HG03354 (cell line): ENCODE measurements at regions not wholly inside any gene's neighbourhood (a gene's known extent, or its start where the extent isn't known, plus 50 kb on each side); places are given as distances from the start of the nearest gene placed in this dataset.

ENCODE experiments used
- ATAC-seq: cut with Tn5 transposase; IDR thresholded peaks from one replicate; pipeline ENCODE4 v1.9.1; 2021; ENCODE audit warnings: mild to moderate bottlenecking; ENCODE audit not compliant: unreplicated experiment, poor library complexity, severe bottlenecking

DNA sequence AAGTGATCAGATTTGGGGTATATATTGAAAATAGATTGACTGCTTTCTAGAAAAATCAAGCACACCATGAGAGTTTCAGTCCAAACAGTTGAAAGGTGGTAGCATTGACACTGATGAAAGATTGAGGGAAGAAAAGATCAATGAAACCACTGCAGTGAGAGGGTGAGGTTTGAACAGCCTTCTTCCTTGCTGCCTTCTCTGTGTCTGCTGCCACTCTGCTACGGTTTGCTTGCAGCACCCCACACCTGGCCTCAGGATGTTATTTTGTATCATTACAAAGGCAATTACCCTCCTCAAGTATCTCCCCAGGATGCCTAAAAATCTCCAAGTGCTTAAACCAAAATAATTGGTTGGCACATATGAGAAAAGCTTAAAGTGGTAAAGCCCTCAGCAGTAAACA, 683.6 kb upstream of the ARPP21 start:
- ATAC-seq, result no peak

DNA sequence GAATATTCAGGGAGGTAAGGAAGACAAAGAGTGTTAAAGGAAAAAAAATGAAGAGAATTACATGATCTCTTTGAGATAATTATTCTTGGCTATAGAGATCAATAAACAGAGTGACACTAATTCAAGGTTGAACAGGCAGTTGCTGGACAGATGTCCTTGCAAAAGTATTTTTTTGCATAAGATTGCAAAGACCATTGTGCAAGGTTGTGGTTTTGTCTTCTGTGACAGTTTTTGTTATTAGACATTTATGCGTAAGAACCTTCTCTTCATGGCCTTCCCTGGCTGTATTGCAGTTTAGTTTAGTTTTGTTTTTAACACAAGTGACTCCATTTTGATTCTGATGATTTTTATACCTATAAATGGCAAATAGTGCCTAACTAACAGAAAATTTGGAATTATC, 682.8 kb upstream of the ARPP21 start:
- ATAC-seq, result no peak

DNA sequence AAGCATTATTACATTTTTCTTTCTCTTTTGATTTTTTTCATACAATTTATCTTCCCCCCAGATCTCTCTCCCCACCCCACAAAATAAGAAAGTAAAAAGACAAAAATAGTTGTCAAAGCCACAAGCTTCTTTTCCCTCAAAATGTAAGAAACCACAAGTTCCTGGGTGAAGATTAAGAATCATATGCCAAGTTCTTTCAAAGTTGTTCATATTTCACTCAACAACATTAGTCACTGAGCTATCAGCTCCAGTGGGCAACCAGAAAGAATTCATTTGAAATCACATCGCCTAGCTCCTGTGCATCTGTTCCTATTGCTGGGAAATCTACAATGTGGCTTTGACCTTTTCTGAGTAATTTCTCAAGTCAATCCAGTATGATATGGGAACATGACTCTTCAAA, 681.6 kb upstream of the ARPP21 start:
- no peak for ATAC-seq

DNA sequence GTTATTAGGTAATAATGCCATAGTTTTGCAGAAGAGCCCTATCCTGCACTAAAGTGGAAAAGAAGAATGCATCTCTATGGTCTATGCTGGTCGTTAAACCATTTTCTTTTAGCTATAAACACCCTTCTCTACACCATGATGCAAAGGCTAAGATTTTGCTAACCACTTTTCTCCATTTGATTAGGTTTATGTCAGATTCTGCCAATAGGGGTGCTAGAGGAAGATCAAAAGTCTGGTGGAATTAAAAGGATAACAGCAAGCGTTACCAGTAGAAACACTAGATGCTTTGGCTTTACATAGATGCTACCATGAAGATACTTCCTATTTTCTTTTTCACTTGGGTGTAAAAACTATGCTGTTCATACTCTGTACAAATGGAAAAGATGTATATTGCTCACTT, 669.8 kb upstream of the ARPP21 start:
- ATAC-seq, result no peak

DNA sequence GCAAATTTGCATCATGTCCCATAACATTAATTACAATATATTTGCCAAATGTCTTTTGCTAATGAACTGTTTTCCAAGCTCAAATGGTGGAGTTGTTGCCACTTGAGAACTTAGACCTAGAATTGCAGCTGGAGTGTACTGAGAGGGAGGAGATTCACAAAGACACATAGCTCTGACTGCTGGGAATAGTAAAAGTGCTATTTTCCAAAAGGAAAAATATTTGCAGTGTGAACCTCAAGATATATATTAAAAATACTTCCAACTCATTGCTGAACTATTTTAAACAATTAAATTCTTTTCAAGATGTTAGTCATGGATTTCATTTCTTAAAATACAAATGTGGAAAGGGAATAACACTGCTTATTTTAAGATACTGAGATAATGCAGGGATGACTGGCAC, 666.8 kb upstream of the ARPP21 start:
- ATAC-seq, result no peak

DNA sequence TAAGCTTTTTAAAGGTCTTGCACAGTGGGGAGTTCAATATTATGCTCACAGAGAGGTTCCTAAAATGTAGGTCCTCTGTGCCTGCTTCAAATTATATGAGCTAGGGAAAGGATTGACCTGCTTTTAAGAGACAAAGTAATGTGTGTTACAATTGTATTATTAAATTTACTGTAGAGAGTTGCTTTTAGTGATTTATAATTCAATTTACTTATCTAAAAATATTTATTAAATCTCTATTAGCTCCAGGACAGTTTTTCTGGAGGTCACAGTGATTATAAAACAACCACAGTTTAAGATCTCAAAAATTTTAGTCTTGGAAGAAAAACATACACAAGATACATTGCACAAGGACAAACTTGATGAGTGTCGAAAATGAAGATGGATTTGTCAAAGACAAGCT, 665.7 kb upstream of the ARPP21 start:
- no peak for ATAC-seq

DNA sequence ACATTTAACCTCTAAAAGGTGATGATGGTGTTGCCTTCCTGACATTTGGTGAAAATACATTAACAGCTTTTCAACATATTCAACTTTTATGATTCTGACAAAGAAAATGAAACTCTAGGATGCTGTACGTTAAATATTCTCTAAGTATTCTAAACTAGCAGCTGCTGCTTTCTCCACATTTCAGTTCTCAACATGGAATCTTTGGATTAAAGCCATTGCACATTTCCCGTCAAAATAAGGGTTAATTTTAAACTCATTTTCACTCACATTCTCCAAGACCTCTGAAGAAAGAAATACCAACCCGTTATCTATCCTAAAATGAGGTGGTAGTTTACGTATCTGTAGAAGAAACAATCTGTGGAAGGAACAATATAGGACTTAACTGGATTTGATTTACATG, 655.7 kb upstream of the ARPP21 start:
- no peak for ATAC-seq

DNA sequence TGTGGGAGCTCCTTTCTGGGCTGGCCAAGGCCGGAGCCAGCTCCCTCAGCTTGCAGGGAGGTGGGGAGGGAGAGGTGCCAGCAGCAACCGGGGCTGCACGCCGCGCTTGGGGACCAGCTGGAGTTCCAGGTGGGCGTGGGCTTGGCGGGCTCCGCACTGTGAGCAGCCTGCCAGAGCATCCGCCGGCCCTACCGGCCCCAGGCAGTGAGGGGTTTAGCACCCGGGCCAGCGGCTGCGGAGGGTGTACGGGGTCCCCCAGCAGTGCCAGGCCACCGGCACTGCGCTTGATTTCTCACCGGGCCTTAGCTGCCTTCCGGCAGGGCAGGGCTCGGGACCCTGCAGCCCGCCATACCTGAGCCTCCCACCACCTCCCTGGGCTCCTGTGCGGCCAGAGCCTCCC, 651.0 kb upstream of the ARPP21 start:
- ATAC-seq, result no peak

DNA sequence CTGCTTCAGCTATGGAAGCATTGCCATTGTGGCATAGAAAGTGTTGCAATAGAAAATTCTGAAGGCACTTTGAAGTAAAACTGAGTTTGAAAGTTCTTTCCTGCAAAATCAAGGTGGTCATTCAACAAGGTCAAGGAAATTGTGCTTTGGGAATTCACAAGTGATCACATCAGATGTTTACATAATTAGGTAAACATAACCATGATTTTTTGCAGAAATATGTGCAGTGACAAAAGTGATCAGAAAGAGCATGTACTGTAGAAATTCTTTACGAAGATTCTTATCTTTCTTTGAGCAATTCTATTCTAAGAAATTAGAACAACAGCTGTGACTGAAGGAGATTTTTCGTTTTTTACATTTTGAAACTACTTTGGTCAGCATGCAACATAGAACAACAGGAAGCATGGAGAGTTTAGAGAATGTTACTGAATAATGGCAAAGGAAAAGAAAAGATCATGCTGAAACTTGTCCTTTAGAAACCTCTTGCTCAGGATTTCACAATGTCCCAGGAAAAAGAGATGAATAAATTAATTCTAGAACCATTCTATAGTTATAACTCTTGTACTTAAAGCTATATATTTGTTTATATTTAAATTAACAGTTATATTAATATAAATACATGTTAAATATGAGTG, 643.4 kb upstream of the ARPP21 start:
- ATAC-seq, result no peak

DNA sequence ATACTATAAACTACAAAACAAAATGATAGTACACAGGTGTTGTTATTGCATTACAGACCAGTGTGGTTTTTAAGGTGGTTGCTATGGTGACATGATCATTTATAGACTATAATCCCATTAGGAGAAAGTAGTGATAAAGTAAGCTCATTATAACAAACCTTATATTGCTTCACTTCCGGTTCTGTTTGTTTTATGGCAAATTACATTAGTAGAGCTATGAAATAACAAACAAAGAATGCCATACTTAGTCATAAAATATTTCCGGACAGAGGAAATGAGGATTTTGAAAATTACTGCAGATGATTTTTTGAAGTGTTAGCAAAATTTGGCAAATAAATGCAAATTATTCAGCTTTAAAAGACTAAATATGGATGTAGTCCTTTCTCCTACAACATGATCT, 640.4 kb upstream of the ARPP21 start:
- no peak for ATAC-seq

DNA sequence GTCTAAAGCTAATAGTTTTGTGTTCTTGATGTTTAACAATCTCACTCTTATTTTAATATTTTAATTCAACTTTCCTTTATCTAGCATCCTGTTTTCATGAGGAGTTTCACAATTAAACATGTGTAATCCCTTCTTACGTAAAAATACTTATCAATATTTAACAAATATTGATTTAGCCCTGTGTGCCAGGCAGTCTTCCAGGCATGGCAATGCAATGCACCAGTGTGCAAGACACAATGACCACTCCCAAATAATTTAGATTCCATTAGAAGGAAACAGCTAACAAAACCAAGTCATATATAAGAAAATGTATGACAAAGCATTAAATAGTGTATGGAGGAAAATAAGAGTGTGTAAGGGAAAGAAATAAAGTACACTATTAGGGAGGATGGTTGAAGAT, 627.1 kb upstream of the ARPP21 start:
- ATAC-seq, result no peak

DNA sequence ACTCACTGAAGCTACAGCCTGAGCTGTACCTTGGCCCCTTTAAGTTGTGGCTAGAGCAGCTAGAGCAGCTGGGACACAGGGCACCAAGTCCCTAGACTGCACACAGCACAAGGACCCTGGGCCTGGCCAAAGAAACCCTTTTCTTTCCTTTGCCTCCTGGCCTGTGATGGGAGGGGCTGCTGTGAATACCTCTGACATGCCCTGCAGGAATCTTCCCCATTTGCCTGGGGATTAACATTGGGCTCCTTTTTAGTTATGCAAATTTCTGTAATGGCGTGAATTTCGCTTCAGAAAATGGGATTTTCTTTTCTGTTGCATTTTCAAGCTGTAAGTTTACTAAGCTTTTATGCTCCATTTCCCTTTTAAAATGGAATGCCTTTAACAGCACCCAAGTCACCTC, 611.2 kb upstream of the ARPP21 start:
- no peak for ATAC-seq

DNA sequence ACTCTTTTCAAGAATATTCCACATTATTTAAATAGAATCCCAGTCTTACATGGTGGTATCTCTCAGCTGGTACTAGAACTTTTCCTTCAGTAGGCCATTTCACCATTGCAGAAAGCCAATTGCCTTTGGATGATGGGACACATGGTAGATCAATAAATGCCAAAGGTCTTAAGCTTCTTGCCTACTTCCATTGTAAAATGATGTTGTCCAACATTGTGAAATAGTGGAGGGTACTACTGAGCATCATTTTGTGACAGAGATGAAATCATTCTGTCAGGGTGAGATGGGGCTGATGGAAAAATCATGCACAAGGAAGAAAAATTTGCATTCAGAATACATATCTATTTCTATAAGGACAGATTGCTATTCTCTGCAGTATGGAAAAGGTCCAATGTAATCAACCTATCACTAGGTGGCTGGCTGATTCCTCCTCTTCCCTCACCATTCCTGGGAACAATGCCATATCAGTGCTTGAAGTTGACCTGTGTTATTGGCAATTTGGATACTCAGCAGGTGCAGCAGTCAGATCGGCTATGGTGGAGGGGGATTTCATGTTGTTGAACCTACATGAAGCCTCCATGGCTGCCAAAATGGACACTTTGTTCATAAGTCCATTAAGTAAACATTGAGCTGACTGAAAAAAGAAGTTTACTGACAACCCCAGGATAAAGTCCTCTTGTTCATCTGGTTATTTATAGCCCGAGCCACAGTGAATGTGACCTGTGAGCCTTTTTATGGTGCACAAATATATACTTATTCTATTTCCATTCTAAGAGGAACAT, 596.9 kb upstream of the ARPP21 start:
- no peak for ATAC-seq

DNA sequence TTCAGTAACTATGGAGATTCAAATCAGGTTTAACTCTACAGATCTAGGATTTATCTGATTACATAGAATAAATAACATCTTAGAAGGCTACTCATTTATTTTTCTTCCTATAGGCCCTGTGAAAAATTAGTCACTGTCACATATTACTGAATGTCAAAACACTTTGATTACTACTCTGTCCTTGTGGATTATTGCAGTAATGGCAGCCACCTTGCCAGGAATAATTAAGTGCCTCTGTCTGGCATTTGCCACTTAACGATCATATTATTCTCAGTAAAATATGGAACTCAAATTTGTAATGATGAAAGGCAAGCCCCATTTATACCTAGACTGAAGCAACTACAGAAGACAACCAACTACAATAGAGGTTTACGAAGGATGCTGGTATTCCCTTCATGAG, 596.3 kb upstream of the ARPP21 start:
- ATAC-seq, result no peak

DNA sequence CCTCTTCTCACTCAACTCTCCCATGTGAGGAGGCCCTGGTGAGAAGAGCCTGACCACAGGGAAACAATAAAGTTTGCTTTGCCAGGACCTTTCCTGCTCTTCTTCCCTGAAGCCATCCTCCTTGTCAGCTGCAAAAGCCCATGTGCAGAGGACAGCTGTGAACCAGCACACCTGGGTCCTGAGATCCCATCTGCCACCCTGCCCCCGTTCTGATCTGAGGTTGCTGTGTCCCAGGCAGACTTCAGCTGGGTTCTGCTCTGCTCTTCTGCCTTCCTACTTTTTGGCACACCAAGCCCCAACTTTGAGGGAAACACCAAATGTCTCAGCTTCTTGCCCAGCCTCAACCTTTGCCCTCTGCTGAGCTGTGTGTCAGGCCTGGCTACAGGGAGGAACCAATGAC, 595.1 kb upstream of the ARPP21 start:
- no peak for ATAC-seq

DNA sequence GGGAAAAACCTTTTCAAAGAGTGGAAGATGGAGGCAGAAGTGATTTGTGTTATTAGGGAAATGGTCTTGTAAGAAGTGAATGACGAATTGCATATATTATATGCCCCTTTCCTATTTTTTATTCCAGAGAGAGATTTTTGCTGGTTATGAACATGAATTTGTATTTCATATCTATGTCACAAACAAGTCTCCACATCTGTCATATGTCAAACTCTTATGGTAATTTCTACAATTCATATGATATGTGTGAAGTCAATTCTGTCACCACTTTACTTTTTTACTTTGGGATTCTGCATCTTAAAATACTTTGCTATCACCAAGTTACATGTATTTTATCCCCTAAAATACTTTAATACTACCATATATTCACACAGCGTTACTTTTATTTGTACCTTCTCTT, 594.2 kb upstream of the ARPP21 start:
- ATAC-seq, result no peak

DNA sequence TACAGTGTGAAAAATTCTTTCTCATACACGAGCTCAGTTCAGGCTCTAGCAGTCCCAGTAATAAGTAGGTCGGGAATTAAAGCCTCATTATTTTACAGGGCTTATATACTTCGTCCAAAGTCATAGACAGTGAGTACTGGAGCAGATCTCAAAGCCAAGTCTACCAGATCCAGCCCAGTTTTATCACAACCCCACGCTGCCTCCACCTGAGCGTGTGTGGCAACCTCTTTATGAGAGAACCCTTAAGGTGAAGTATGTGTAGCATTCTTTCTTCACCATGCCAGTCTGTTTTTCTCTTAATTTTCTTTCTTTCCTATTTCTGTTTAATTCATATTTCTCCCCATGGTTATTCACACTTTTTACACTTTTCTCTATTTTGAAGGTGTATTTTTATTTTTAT, 574.6 kb upstream of the ARPP21 start:
- no peak for ATAC-seq

DNA sequence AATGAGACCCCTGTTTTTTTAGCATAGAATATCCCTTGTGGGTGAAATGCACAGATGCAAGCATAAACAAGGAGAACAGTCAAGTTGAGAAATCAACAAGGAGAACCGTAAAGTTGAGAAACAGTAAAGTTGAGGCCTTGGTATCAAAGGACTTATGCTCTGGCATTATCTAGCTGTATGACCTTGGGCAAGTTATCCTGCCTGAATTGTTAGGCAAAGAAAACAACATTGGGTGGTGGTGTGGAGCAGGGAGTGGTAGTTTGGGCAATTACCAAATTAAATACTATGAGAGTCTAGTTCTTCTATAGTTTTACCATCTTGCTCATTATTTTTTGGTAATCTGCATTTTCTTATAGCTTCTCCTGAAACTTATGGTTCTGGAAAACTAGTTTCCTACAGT, 573.4 kb upstream of the ARPP21 start:
- ATAC-seq, result no peak

DNA sequence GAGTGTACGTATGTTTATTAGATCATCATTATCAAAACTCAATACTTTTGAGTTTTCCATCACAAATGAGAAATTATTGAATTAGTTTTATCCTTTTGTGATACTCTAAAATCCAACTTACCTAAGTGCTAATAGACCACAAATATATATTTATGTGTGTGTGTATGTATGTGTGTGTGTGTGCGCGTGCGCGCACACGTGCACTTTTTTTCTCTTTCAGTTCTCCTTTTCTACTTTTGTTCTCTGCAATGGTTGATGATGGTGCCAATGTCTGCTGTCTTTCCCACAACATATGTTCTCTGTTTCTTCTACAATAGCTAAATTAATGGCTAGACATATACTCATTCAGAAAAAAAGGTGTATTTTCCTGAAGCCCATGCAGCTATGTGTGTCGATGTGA, 571.6 kb upstream of the ARPP21 start:
- no peak for ATAC-seq

DNA sequence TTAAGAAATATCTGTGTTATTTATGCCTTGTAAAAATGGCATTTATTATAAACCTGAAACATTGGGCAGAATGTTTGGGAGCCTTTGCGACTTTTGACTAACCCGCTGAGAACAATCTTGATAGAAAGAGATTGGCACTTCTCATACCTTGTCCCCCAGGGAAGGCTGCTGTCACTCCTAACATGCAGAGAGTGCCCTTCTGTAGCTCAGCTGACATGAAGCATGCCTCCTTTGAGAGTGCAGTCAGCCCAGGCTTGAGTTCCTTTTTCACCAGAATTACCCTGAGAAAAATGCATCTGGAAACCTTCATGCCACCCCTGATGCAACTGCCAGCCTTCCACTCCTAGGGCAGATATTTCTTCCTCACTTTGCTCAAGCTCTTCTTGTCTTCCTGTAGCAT, 569.2 kb upstream of the ARPP21 start:
- ATAC-seq, result no peak

DNA sequence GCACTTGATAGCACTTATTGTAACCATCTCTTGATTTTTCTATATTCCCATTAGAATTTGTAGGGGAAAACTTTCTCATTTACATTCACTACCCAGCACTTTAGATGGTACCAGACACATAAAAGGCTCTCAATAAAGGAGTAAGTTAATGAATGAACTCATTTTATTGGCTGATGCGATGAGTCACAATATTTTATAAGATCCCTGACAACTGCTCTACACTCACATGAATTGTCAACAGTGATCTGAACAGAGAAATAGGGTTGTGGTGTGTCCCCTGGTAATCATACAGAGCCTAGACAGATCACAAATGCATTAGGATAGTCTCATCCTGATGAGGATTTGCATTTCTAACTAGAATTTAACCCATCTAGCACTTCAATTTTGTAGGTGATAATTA, 567.6 kb upstream of the ARPP21 start:
- ATAC-seq, result no peak

DNA sequence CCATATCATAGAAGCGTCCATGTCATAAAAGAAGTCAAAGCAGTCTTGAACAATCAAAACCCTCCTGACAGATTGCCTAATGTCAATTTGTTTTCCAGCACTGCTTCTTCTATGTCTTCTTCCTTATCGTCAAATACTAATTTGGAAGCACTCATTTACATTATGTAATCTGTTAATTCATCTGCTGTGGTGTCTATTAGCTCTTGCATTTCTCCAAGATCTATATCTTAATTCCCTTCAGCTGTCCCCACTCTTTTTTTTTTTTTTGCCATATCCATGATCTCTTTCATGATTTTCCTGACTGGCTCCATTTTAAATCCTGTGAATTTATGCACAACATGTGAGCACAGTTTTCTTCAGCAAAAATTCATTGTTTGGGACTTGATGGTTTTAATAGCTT, 560.5 kb upstream of the ARPP21 start:
- ATAC-seq, result no peak
